H1 (cell line): ENCODE measurements at regions not wholly inside any gene's neighbourhood (a gene's known extent, or its start where the extent isn't known, plus 50 kb on each side); places are given as distances from the start of the nearest gene placed in this dataset.

ENCODE experiments used
- CTCF ChIP-seq, 3 experiments: IDR thresholded peaks; 1 replicate in 2 of 3; 2 replicates in 1 of 3; pipeline versions ENCODE4 v1.5.1 to v1.6.1; 2011; ENCODE audit warnings: low read length in 3 of 3, mild to moderate bottlenecking in 3 of 3, inconsistent platforms in 2 of 3, low read depth in 1 of 3, moderate library complexity in 1 of 3; ENCODE audit not compliant: insufficient read depth in 1 of 3; ENCODE audit errors: control extremely low read depth in 1 of 3
- EGR1 ChIP-seq: IDR thresholded peaks from 2 replicates; pipeline ENCODE4 v1.6.1; 2011; ENCODE audit warnings: low read depth, low read length, borderline replicate concordance
- RAD21 ChIP-seq, 2 experiments: IDR thresholded peaks in 1 of 2; conservative IDR thresholded peaks in 1 of 2; 2 replicates each; pipeline ENCODE4 v1.6.1; 2011; ENCODE audit warnings: low read depth in 2 of 2, low read length in 2 of 2, improper control_type of control experiment in 1 of 2, inconsistent platforms in 1 of 2, mild to moderate bottlenecking in 1 of 2, moderate library complexity in 1 of 2

- TF ChIP-seq CTCF (IDR thresholded peaks at IDR 0.05; ENCODE audit: control extremely low read depth in 1 of 3, insufficient read depth in 1 of 3, low read depth in 1 of 3, low read length in 3 of 3) (no peak), EGR1 (no peak), RAD21 (IDR thresholded peaks at IDR 0.05 in 1 of 2, conservative IDR thresholded peaks at IDR 0.05 in 1 of 2; ENCODE audit: low read depth in 2 of 2, low read length in 2 of 2) (no peak)
These were observed 230.7 kb downstream of the HLX start (continued) for GRCh38 chr1:221109930-221110329.
